ENCODE measurements at regions not wholly inside any gene's neighbourhood (a gene's known extent, or its start where the extent isn't known, plus 50 kb on each side); places are given as distances from the start of the nearest gene placed in this dataset.

GRCh38 chr13:47484548-47484947 lies 516.5 kb downstream of the SUCLA2 start:
- H3K27me3 Mint-ChIP-seq, result no peaks in the 10 kb centered on the region
- DNase-seq (no peak), ATAC-seq (replicated peaks) (no peak)
- H3K9me3 Mint-ChIP-seq, result no peaks in the 10 kb centered on the region
- H3K27ac Mint-ChIP-seq, result no peak overlapping the region
- H3K36me3 Mint-ChIP-seq (ENCODE audit: insufficient read depth), result peaks cover 2% of the 10 kb centered on the region
- no peak overlapping the region for H3K4me3 Mint-ChIP-seq
- H3K4me1 Mint-ChIP-seq (ENCODE audit: low read depth in 2 of 2), result no peaks in the 10 kb centered on the region

- no peaks in the 10 kb centered on the region for H3K4me1 Mint-ChIP-seq (ENCODE audit: low read depth in 2 of 2)
- no peak for DNase-seq
- no peak overlapping the region for H3K27ac Mint-ChIP-seq
- no peak for ATAC-seq (replicated peaks)
- no peak overlapping the region for H3K4me3 Mint-ChIP-seq
- peaks cover 2% of the 10 kb centered on the region for H3K36me3 Mint-ChIP-seq (ENCODE audit: insufficient read depth)
- H3K27me3 Mint-ChIP-seq, result no peaks in the 10 kb centered on the region
- peaks cover 0 to 2% of the 10 kb centered on the region in 2 donors for H3K9me3 Mint-ChIP-seq
Observed at GRCh38 chr13:47481536-47481935, 519.5 kb downstream of the SUCLA2 start.

DNA sequence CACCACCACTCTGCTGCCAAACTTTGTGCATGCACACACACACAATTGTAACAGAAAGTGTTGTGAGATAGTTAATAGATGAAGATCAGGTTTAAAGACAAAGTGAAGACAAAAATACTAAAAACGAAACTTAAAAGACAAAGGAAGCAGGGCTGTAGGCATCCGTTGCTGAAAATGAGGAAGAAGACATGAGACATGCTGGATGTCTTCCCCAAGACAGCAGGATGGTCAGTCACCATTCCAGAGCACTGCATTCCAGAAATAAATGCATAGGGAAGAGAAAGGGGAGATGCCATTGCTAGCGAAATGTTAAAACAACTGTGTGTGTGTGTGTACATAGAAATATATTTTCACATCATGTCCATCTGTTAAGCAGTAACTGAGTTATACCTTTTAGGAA lies 520.1 kb downstream of the SUCLA2 start:
- DNase-seq (no peak), ATAC-seq (replicated peaks) (no peak)
- no peak overlapping the region for H3K4me3 Mint-ChIP-seq
- no peaks in the 10 kb centered on the region for H3K4me1 Mint-ChIP-seq (ENCODE audit: low read depth in 2 of 2)
- peaks cover 2% of the 10 kb centered on the region for H3K36me3 Mint-ChIP-seq (ENCODE audit: insufficient read depth)
- H3K27ac Mint-ChIP-seq, result no peak overlapping the region
- H3K9me3 Mint-ChIP-seq, result peaks cover 0 to 2% of the 10 kb centered on the region in 2 donors
- H3K27me3 Mint-ChIP-seq, result no peaks in the 10 kb centered on the region

- Mint-ChIP-seq H3K4me1 (ENCODE audit: low read depth in 2 of 2) (no peaks in the 10 kb centered on the region), H3K4me3 (no peak overlapping the region), H3K27me3 (no peaks in the 10 kb centered on the region), H3K36me3 (ENCODE audit: insufficient read depth) (peaks cover 2% of the 10 kb centered on the region), H3K27ac (no peak overlapping the region), H3K9me3 (peaks cover 0 to 2% of the 10 kb centered on the region in 2 donors)
- ATAC-seq (replicated peaks) (no peak), DNase-seq (no peak)
Observed at GRCh38 chr13:47480121-47480520, 521.0 kb downstream of the SUCLA2 start.

DNA sequence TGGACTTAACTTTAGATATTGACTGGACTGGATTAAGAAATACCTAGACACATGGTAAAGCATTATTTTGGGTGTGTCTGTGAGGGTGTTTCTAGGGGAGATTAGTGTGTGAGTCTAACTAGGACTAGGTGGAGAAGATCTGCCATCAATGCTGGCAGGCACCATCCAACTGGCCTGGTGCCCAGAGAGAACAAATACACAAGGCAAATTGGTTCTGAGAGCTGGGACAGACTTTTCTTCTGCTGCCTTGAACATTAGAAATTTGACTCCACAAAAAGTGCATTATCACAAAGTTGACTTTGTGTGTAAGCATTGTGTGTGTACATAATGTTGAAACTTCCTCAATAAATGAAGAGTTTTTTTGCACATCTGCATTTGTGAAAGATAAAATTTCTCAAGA lies 522.1 kb downstream of the SUCLA2 start:
- Mint-ChIP-seq H3K27me3 (no peaks in the 10 kb centered on the region), H3K36me3 (ENCODE audit: insufficient read depth) (peaks cover 2% of the 10 kb centered on the region), H3K4me1 (ENCODE audit: low read depth in 2 of 2) (no peaks in the 10 kb centered on the region), H3K9me3 (peaks cover 0 to 2% of the 10 kb centered on the region in 2 donors), H3K4me3 (no peak overlapping the region), H3K27ac (no peak overlapping the region)
- DNase-seq, result no peak
- no peak for ATAC-seq (replicated peaks)

- Mint-ChIP-seq H3K36me3 (ENCODE audit: insufficient read depth) (no peaks in the 10 kb centered on the region), H3K27me3 (no peaks in the 10 kb centered on the region), H3K9me3 (peaks cover 0 to 8% of the 10 kb centered on the region in 2 donors), H3K4me1 (ENCODE audit: low read depth in 2 of 2) (no peaks in the 10 kb centered on the region), H3K27ac (no peak overlapping the region), H3K4me3 (no peak overlapping the region)
- ATAC-seq (replicated peaks), result no peak
- no peak for DNase-seq
Observed at GRCh38 chr13:47475441-47475948, 525.6 kb downstream of the SUCLA2 start.

DNA sequence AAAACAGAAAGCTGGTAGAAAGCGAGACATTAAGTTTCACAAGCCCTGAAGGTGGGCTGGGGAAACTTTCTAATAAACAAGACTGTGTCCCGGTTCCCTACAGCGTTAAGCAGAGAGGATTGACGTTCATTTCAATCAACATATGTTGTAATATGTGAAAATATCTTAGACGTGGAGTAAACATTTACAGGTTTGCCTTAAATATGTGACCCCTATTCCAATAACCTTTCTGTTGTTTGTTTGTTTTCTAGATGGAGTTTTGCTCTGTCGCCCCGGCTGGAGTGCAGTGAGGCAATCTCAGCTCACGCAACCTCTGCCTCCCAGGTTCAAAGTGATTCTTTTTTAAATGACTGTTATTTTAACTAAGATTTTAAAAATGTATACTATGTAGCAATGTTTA lies 526.2 kb downstream of the SUCLA2 start:
- no peak overlapping the region for H3K4me3 Mint-ChIP-seq
- DNase-seq, result no peak
- no peaks in the 10 kb centered on the region for H3K4me1 Mint-ChIP-seq (ENCODE audit: low read depth in 2 of 2)
- no peaks in the 10 kb centered on the region for H3K36me3 Mint-ChIP-seq (ENCODE audit: insufficient read depth)
- no peak for ATAC-seq (replicated peaks)
- no peak overlapping the region for H3K27ac Mint-ChIP-seq
- no peaks in the 10 kb centered on the region for H3K27me3 Mint-ChIP-seq
- peaks cover 0 to 8% of the 10 kb centered on the region in 2 donors for H3K9me3 Mint-ChIP-seq

DNA sequence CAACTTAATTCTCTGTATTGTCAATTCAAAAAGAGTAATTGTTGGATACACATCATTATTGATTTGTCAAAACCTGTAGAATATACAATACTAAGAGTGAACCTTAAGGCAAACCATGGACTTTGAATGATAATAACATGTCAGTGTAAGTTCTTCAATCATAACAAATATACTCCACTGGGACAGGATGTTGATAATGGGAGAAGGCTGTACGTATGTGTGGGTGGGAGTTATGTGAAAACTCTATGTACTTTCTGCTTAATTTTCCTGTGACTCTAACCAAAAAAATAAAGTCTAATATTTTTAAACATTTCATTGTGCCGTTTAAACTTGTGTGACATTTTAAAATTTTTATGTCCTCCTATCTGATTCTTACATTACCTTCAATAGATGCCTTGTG lies 526.7 kb downstream of the SUCLA2 start:
- DNase-seq, result no peak
- no peaks in the 10 kb centered on the region for H3K36me3 Mint-ChIP-seq (ENCODE audit: insufficient read depth)
- H3K27ac Mint-ChIP-seq, result no peak overlapping the region
- no peaks in the 10 kb centered on the region for H3K27me3 Mint-ChIP-seq
- no peak overlapping the region for H3K4me3 Mint-ChIP-seq
- ATAC-seq (replicated peaks), result no peak
- H3K4me1 Mint-ChIP-seq (ENCODE audit: low read depth in 2 of 2), result no peaks in the 10 kb centered on the region
- peaks cover 0 to 8% of the 10 kb centered on the region in 2 donors for H3K9me3 Mint-ChIP-seq

GRCh38 chr13:47472516-47472915 lies 528.6 kb downstream of the SUCLA2 start:
- ATAC-seq (replicated peaks), result no peak
- Mint-ChIP-seq H3K9me3 (peaks cover 0 to 6% of the 10 kb centered on the region in 2 donors), H3K27ac (no peak overlapping the region), H3K36me3 (ENCODE audit: insufficient read depth) (no peaks in the 10 kb centered on the region), H3K4me3 (no peak overlapping the region), H3K4me1 (ENCODE audit: low read depth in 2 of 2) (no peaks in the 10 kb centered on the region), H3K27me3 (no peaks in the 10 kb centered on the region)
- no peak for DNase-seq

DNA sequence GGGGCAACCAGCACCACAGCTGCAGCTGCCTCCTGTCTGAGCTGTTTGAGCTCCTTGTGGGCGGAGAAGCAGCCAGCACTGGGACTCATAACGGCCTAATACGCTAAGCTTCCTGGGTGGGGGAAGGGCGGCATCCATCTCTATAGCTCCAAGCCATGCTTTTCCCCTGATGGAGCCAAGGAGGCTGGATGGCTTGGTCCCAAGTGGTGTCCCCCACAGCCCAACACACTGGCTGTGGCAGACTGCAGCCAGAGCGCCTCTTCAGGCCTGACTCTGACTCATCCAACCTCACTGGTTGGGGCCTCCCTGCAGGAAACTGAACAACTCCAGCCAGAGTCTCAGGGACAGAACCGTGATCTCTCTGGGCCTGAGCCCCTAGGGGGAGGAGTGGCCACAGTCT lies 537.3 kb downstream of the SUCLA2 start:
- Mint-ChIP-seq H3K36me3 (ENCODE audit: insufficient read depth) (no peaks in the 10 kb centered on the region), H3K4me1 (ENCODE audit: low read depth in 2 of 2) (no peaks in the 10 kb centered on the region)

GRCh38 chr13:47463002-47463401 lies 538.1 kb downstream of the SUCLA2 start:
- no peak for DNase-seq
- no peak for ATAC-seq (replicated peaks)
- Mint-ChIP-seq H3K36me3 (ENCODE audit: insufficient read depth) (no peaks in the 10 kb centered on the region), H3K9me3 (peaks cover 9 to 12% of the 10 kb centered on the region in 2 donors), H3K27me3 (no peaks in the 10 kb centered on the region), H3K27ac (no peak overlapping the region), H3K4me1 (ENCODE audit: low read depth in 2 of 2) (no peaks in the 10 kb centered on the region), H3K4me3 (no peak overlapping the region)

More for the DNA sequence above, 537.3 kb downstream of the SUCLA2 start:
- no peak overlapping the region for H3K4me3 Mint-ChIP-seq
- no peaks in the 10 kb centered on the region for H3K27me3 Mint-ChIP-seq
- ATAC-seq (replicated peaks) (no peak), DNase-seq (no peak)
- H3K27ac Mint-ChIP-seq, result no peak overlapping the region
- H3K9me3 Mint-ChIP-seq, result peaks cover 9 to 12% of the 10 kb centered on the region in 2 donors

DNA sequence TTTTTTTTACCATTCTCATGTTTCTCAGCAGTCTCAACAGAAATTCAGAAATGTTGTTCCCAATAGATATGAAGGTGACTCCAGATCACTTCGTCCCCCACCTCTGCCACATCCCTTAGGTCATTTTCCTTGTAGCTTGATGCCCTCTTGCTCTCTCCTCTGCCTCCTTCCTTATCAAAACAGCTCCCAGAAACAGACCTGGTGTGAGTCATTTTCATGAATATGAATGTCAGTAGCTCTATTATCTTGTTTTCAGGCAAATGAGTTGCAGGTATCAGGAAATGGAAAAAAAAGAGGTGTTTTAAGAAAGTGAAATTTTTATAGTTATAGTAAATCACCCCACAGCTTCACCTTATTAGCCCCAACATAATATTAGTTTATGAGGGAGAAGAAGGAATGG lies 539.3 kb downstream of the SUCLA2 start:
- Mint-ChIP-seq H3K27ac (no peak overlapping the region), H3K9me3 (peaks cover 9 to 12% of the 10 kb centered on the region in 2 donors), H3K4me1 (ENCODE audit: low read depth in 2 of 2) (no peaks in the 10 kb centered on the region), H3K36me3 (ENCODE audit: insufficient read depth) (no peaks in the 10 kb centered on the region), H3K27me3 (no peaks in the 10 kb centered on the region), H3K4me3 (no peak overlapping the region)
- ATAC-seq (replicated peaks) (no peak), DNase-seq (no peak)

DNA sequence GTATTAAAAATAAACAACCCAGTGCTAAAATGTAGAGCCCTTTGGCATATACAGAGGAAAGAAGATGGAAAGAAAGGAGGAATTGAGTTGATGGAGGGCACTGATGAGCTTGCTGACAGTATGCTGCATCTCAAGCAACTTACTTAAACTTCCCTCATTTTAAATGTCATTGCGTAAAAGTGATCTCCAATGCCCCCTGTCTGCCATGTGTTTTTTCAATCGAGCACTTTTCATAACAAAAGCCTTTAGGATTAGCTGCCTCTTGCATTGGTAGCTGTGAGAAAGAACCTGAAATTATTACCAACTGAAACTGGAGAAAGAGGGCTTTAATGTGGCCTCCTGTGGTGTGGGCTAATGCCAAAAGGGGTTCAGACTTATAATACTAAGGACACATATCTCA lies 541.6 kb downstream of the SUCLA2 start:
- no peaks in the 10 kb centered on the region for H3K4me1 Mint-ChIP-seq (ENCODE audit: low read depth in 2 of 2)
- H3K27ac Mint-ChIP-seq, result no peak overlapping the region
- DNase-seq (no peak), ATAC-seq (replicated peaks) (no peak)
- H3K9me3 Mint-ChIP-seq, result peaks cover 6% of the 10 kb centered on the region in 2 donors
- H3K4me3 Mint-ChIP-seq, result no peak overlapping the region
- no peaks in the 10 kb centered on the region for H3K27me3 Mint-ChIP-seq
- H3K36me3 Mint-ChIP-seq (ENCODE audit: insufficient read depth), result no peaks in the 10 kb centered on the region

DNA sequence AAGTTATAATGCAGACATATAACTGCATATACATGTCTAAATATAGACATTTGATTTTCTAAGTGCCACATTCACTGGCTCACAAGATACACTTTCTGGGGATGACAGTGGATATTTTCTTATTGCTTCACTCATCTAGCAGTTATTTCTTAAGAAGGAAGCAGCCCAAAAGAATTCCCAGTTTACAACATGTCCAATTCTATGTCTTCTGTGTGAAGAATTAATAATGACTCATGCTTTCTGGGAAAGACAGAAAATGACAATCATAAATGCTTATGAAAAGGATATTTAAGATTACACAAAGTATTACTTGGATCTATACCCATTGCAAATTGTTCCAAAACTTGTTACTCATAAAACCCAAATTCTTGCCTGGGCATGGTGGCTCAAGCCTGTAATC lies 543.4 kb downstream of the SUCLA2 start:
- H3K27ac Mint-ChIP-seq, result no peak overlapping the region
- DNase-seq (no peak), ATAC-seq (replicated peaks) (no peak)

GRCh38 chr13:47455626-47456025 lies 545.4 kb downstream of the SUCLA2 start:
- H3K27ac Mint-ChIP-seq, result no peak overlapping the region
- no peak overlapping the region for H3K4me3 Mint-ChIP-seq
- DNase-seq, result no peak
- ATAC-seq (replicated peaks), result no peak
- peaks cover 0 to 2% of the 10 kb centered on the region in 2 donors for H3K9me3 Mint-ChIP-seq
- H3K4me1 Mint-ChIP-seq (ENCODE audit: low read depth in 2 of 2), result no peaks in the 10 kb centered on the region
- no peaks in the 10 kb centered on the region for H3K27me3 Mint-ChIP-seq
- H3K36me3 Mint-ChIP-seq (ENCODE audit: insufficient read depth), result no peaks in the 10 kb centered on the region

More for the DNA sequence above, 543.4 kb downstream of the SUCLA2 start:
- Mint-ChIP-seq H3K27me3 (no peaks in the 10 kb centered on the region), H3K9me3 (peaks cover 0 to under 1% of the 10 kb centered on the region in 2 donors), H3K4me3 (no peak overlapping the region), H3K36me3 (ENCODE audit: insufficient read depth) (no peaks in the 10 kb centered on the region), H3K4me1 (ENCODE audit: low read depth in 2 of 2) (no peaks in the 10 kb centered on the region)
